ENCODE measurements at regions not wholly inside any gene's neighbourhood (a gene's known extent, or its start where the extent isn't known, plus 50 kb on each side); places are given as distances from the start of the nearest gene placed in this dataset.
"Not testable (repeated sequence)": the region's sequence is repeated elsewhere in the genome, so short reads cannot be mapped to it uniquely, and the experiment has no call there.

GRCh38 chr5:2355859-2356258 lies 395.6 kb downstream of the IRX2 start:
- TF ChIP-seq, protein P1, sequence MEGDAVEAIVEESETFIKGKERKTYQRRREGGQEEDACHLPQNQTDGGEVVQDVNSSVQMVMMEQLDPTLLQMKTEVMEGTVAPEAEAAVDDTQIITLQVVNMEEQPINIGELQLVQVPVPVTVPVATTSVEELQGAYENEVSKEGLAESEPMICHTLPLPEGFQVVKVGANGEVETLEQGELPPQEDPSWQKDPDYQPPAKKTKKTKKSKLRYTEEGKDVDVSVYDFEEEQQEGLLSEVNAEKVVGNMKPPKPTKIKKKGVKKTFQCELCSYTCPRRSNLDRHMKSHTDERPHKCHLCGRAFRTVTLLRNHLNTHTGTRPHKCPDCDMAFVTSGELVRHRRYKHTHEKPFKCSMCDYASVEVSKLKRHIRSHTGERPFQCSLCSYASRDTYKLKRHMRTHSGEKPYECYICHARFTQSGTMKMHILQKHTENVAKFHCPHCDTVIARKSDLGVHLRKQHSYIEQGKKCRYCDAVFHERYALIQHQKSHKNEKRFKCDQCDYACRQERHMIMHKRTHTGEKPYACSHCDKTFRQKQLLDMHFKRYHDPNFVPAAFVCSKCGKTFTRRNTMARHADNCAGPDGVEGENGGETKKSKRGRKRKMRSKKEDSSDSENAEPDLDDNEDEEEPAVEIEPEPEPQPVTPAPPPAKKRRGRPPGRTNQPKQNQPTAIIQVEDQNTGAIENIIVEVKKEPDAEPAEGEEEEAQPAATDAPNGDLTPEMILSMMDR (IDR thresholded peaks at IDR 0.05 in 4 of 5, conservative IDR thresholded peaks at IDR 0.05 in 1 of 5): no peak
- no peak for TF ChIP-seq POLR2A (IDR thresholded peaks at IDR 0.05)
- H3K27me3 ChIP-seq: no peaks in the 10 kb centered on the region
- H3K27ac ChIP-seq: no peak overlapping the region
- H3K9me3 ChIP-seq: no peaks in the 10 kb centered on the region
- H3K4me1 ChIP-seq: no peaks in the 10 kb centered on the region
- ATAC-seq: no peak
- intact Hi-C loops (cut with DNase I; ENCODE audit: low total_unique reads) (no loop called here), in situ Hi-C loops (cut with MboI; ENCODE audit: low sequenced_read_pairs in 4 of 4) (no loop called here)
- DNase-seq: no peak
- no peak overlapping the region for H3K4me3 ChIP-seq
- no peaks in the 10 kb centered on the region for H3K36me3 ChIP-seq

DNA sequence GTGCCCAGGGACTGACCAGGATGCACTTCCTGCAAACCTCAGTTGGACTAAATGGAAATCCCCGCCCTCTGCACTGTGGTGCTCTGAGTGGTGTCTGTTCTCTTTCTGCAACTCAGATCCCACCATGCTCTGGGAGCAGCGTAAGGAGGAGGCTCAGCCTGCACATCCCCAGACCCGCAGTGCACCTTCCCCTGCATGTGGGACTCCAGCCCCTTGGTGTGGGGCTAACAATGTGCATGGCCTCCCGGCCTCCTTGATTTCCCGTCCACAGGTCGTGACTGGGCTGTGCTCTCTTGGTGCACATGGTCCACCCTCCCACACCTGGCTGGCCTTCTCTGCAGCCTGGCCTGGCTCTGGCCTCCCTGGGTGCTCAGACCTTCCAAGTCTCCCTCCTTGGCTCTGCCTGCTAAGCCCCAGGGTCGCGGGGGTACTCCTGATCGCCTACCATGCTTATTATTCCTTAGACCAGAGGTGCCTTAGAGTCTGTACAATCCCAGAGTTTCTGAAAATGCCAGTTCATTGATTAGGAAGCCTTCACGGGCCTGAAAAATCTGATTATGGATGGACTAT lies 397.5 kb downstream of the IRX2 start:
- Histone ChIP-seq H3K4me3 (no peak overlapping the region), H3K9me3 (no peaks in the 10 kb centered on the region), H3K36me3 (no peaks in the 10 kb centered on the region), H3K27me3 (no peaks in the 10 kb centered on the region), H3K27ac (no peak overlapping the region), H3K4me1 (no peaks in the 10 kb centered on the region)
- intact Hi-C loops (cut with DNase I; ENCODE audit: low total_unique reads): no loop called here
- no peak for ATAC-seq
- TF ChIP-seq POLR2A (IDR thresholded peaks at IDR 0.05): no peak
- TF ChIP-seq, protein P1 (IDR thresholded peaks at IDR 0.05 in 4 of 5, conservative IDR thresholded peaks at IDR 0.05 in 1 of 5): no peak
- in situ Hi-C loops (cut with MboI; ENCODE audit: low sequenced_read_pairs in 4 of 4): no loop called here
- no peak for DNase-seq

DNA sequence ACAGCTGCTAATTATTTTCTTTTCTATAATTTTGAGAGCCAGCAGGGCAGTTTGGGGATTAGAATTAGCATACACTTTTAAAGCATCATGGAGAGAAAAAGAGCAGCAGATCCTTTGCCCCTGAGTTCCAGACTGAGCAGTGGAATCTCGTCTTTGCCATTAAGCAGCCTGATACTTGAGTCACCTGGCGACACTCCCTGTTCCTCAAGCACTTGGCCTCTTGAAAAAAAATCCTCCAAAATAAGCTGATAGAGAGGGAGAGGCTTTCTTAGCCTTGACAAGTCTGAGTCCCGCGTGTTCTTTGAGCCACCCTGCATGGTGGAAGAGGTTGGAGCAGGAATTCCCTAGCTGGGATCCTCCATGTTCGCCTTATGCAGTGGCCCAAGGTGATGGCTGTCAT lies 398.3 kb downstream of the IRX2 start:
- DNase-seq (no peak), ATAC-seq (no peak)
- H3K27ac ChIP-seq: no peak overlapping the region
- H3K27me3 ChIP-seq: no peaks in the 10 kb centered on the region
- H3K4me1 ChIP-seq: no peaks in the 10 kb centered on the region
- H3K9me3 ChIP-seq: peaks cover 0 to 3% (median 0%) of the 10 kb centered on the region in 3 donors
- no peak for TF ChIP-seq POLR2A (IDR thresholded peaks at IDR 0.05)
- TF ChIP-seq, protein P1 (IDR thresholded peaks at IDR 0.05 in 4 of 5, conservative IDR thresholded peaks at IDR 0.05 in 1 of 5): no peak
- intact Hi-C loops (cut with DNase I; ENCODE audit: low total_unique reads): no loop called here
- H3K4me3 ChIP-seq: no peak overlapping the region
- no peaks in the 10 kb centered on the region for H3K36me3 ChIP-seq
- in situ Hi-C loops (cut with MboI; ENCODE audit: low sequenced_read_pairs in 4 of 4): no loop called here

DNA sequence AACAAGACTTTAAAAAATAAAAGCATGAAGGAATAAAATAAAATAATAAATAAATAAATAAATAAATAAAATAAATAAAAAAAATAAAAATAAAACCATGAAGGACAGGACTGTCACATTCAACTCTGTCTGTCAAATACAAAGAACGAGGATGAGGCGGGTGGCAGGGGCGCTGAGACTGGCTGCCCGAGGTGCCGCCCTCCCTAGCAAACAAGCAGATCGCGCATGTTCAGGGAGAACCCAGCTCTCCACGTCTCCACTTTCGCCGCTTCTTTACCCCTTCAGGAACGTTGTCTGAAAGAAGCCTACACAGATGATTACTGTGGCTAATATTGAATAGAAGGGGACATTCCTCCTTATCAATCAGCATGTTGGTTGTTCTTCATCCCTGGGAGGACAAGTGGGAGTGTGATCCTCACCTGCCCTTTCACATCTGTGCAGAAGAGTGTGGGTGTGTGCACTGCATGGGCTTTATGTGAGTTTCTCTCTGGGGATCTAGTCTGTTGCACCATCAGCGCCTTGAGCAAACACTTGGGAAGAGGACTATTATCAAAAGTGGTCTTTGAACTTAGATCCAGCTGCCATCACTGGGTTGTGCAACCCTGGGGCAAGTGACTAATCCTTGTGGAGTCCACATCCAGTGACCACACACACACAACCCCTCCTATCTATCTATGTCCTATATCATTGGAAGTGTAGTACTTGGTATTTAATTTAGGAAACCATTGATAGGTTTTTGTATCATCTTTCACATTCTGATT lies 399.2 kb downstream of the IRX2 start:
- in situ Hi-C loops (cut with MboI; ENCODE audit: low sequenced_read_pairs in 4 of 4): no loop called here
- H3K9me3 ChIP-seq: peaks cover 0 to 5% (median 0%) of the 10 kb centered on the region in 3 donors
- H3K36me3 ChIP-seq: no peaks in the 10 kb centered on the region
- no peak for TF ChIP-seq POLR2A (IDR thresholded peaks at IDR 0.05)
- TF ChIP-seq, protein P1 (IDR thresholded peaks at IDR 0.05 in 4 of 5, conservative IDR thresholded peaks at IDR 0.05 in 1 of 5): no peak
- H3K27ac ChIP-seq: no peak overlapping the region
- intact Hi-C loops (cut with DNase I; ENCODE audit: low total_unique reads): no loop called here
- DNase-seq (no peak), ATAC-seq (no peak)
- H3K27me3 ChIP-seq: no peaks in the 10 kb centered on the region
- no peaks in the 10 kb centered on the region for H3K4me1 ChIP-seq
- H3K4me3 ChIP-seq: no peak overlapping the region

DNA sequence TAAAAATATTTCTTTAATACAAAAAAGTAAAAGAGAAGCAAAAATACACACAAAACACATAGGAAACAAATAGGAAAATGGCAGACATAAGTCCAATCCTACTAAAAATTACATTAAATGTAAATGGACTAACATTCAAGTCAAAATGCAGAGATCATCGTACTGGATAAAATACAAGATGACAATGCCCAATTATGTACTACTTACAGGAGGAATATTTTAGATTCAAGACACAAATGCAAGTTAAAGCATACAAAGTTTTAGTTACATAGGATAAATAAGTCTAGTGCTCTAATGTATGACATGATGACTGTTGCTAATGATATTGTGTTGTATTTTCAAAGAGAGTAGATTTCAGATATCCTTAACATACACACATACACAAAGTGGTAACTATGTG lies 401.7 kb downstream of the IRX2 start:
- H3K9me3 ChIP-seq; ATAC-seq; intact Hi-C loops (cut with DNase I; ENCODE audit: low total_unique reads); H3K27ac ChIP-seq; DNase-seq; H3K4me1 ChIP-seq; H3K27me3 ChIP-seq; in situ Hi-C loops (cut with MboI; ENCODE audit: low sequenced_read_pairs in 4 of 4); H3K4me3 ChIP-seq; H3K36me3 ChIP-seq: not testable (repeated sequence)
